Mammary epithelial cell (primary cell): ENCODE measurements at regions not wholly inside any gene's neighbourhood (a gene's known extent, or its start where the extent isn't known, plus 50 kb on each side); places are given as distances from the start of the nearest gene placed in this dataset.

Source experiments
- EZH2 ChIP-seq: IDR thresholded peaks from 2 replicates; pipeline ENCODE4 v1.6.1; 2012; ENCODE audit warnings: low read length, inconsistent platforms, borderline replicate concordance
- TF ChIP-seq, protein P1 (sequence below), 2 donors: IDR thresholded peaks in 1 of 2; conservative IDR thresholded peaks in 1 of 2; 2 replicates each; pipeline ENCODE4 v1.5.1; 2011 to 2012; ENCODE audit warnings: inconsistent platforms in 2 of 2, low read length in 2 of 2, mild to moderate bottlenecking in 2 of 2, control low read depth in 1 of 2, low read depth in 1 of 2; ENCODE audit not compliant: insufficient read depth in 1 of 2; ENCODE audit errors: extremely low read depth in 1 of 2

DNA sequence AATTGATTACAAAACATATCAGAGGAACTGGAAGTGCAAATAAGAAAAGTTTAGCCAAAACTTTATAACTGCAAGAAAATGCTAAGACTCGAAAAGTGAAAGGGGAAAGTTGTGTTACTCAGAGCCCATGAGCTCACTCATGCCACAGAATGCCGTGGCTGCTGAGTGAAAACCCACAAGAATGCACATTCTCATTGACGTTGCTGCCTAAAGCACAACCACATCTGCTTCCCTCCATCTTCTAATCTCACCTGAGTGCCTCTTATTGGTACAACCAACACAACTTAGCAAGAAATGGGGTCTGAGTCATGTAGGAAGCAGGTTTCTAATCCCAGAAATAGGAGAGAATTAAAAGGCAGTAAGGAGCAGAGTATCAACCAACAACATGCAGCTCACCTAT, 259.7 kb downstream of the LNPK start:
- TF ChIP-seq, protein P1, sequence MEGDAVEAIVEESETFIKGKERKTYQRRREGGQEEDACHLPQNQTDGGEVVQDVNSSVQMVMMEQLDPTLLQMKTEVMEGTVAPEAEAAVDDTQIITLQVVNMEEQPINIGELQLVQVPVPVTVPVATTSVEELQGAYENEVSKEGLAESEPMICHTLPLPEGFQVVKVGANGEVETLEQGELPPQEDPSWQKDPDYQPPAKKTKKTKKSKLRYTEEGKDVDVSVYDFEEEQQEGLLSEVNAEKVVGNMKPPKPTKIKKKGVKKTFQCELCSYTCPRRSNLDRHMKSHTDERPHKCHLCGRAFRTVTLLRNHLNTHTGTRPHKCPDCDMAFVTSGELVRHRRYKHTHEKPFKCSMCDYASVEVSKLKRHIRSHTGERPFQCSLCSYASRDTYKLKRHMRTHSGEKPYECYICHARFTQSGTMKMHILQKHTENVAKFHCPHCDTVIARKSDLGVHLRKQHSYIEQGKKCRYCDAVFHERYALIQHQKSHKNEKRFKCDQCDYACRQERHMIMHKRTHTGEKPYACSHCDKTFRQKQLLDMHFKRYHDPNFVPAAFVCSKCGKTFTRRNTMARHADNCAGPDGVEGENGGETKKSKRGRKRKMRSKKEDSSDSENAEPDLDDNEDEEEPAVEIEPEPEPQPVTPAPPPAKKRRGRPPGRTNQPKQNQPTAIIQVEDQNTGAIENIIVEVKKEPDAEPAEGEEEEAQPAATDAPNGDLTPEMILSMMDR (conservative IDR thresholded peaks at IDR 0.05 in 1 of 2, IDR thresholded peaks at IDR 0.05 in 1 of 2; ENCODE audit: extremely low read depth in 1 of 2, insufficient read depth in 1 of 2, low read depth in 1 of 2, low read length in 2 of 2), result no peak
- no peak for TF ChIP-seq EZH2
